ENCODE measurements at regions not wholly inside any gene's neighbourhood (a gene's known extent, or its start where the extent isn't known, plus 50 kb on each side); places are given as distances from the start of the nearest gene placed in this dataset.
A peak's percentile ranks its signal among the peaks of the same experiment; 100 is the strongest.

- DNase-seq (ENCODE audit: low spot score) = no peak
These were observed 166.1 kb downstream of the MARCHF11 start for GRCh38 chr5:16013334-16014065.

GRCh38 chr5:16009256-16009655 lies 170.3 kb downstream of the MARCHF11 start:
- no peak for DNase-seq (ENCODE audit: low spot score)

- no peak for DNase-seq (ENCODE audit: low spot score)
These were observed 171.7 kb downstream of the MARCHF11 start for GRCh38 chr5:16007750-16008415.

GRCh38 chr5:16005225-16005624 lies 174.4 kb downstream of the MARCHF11 start:
- no peak for DNase-seq (ENCODE audit: low spot score)

- no peak for DNase-seq (ENCODE audit: low spot score)
These were observed 179.5 kb downstream of the MARCHF11 start for GRCh38 chr5:16000056-16000455.

- DNase-seq (ENCODE audit: low spot score) = peak; percentile 21
These were observed 184.1 kb downstream of the MARCHF11 start for GRCh38 chr5:15995341-15996052.

- no peak for DNase-seq (ENCODE audit: low spot score)
These were observed 185.7 kb downstream of the MARCHF11 start for GRCh38 chr5:15993919-15994318.

- no peak for DNase-seq (ENCODE audit: low spot score)
These were observed 186.3 kb downstream of the MARCHF11 start for GRCh38 chr5:15993334-15993733.

GRCh38 chr5:15992918-15993317 lies 186.7 kb downstream of the MARCHF11 start:
- DNase-seq (ENCODE audit: low spot score) = no peak

GRCh38 chr5:15991586-15991985 lies 188.0 kb downstream of the MARCHF11 start:
- DNase-seq (ENCODE audit: low spot score) = no peak

Measured in Ammon's horn (tissue), 1 donor.